ENCODE measurements at regions not wholly inside any gene's neighbourhood (a gene's known extent, or its start where the extent isn't known, plus 50 kb on each side); places are given as distances from the start of the nearest gene placed in this dataset.

DNA sequence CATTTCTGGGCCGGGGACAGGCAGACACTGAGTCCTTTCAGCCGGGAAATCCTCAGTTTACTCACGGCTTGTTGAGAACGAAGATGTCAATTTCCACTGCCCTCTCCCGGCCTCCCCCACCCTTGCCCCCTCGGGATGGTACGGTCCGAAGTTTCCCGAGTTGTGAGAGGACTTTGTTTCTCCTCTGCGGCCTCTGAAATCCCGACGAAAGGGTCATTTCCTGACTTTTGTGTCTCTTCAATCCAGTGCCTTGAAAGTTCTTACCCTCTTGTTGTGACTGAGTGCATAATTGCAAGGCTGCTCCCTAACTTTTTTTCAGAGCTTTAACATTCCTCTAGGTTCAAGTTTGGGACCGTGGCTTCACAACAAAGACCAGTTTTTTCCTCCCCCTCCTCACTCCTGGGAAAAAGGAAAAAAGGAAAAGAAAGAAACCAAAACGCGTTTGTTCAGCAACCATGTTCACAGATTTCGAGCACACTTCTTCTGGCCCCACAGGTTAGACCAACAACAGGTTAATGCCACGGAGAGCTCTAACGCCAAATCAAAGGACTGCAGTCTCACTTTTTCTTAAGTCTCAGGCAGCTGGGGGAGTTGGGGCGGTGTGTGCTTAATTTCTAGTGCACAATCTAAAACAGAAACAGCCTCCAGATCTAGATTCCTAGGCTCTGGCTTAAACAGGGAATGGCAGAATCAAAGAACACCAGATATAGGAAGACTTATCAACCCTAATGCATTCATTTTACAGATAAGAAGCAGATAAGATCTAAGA is 138.9 kb downstream of the TMCO5A start:
- TF ChIP-seq POLR2AphosphoS5 (IDR thresholded peaks at IDR 0.05; ENCODE audit: low read depth, low read length) (no peak), POLR2A (IDR thresholded peaks at IDR 0.05; ENCODE audit: borderline replicate concordance, extremely low read depth, insufficient read depth, insufficient read length) (peak; percentile 4), ELF1 (IDR thresholded peaks at IDR 0.05; ENCODE audit: borderline replicate concordance, low read depth) (no peak), FOSL1 (IDR thresholded peaks at IDR 0.05; ENCODE audit: low read depth) (no peak), TCF7L2 (IDR thresholded peaks at IDR 0.05; ENCODE audit: borderline replicate concordance, extremely low read depth, insufficient read depth, insufficient read length) (no peak), ZFX (IDR thresholded peaks at IDR 0.05) (peak; percentile 80), EZH2phosphoT487 (IDR thresholded peaks at IDR 0.05; ENCODE audit: borderline replicate concordance) (no peak), EZH2 (IDR thresholded peaks at IDR 0.05) (no peak), YY1 (IDR thresholded peaks at IDR 0.05; ENCODE audit: extremely low read depth, insufficient replicate concordance, low read depth, low read length) (no peak), JUND (IDR thresholded peaks at IDR 0.05) (no peak)
- TF ChIP-seq, protein P1, sequence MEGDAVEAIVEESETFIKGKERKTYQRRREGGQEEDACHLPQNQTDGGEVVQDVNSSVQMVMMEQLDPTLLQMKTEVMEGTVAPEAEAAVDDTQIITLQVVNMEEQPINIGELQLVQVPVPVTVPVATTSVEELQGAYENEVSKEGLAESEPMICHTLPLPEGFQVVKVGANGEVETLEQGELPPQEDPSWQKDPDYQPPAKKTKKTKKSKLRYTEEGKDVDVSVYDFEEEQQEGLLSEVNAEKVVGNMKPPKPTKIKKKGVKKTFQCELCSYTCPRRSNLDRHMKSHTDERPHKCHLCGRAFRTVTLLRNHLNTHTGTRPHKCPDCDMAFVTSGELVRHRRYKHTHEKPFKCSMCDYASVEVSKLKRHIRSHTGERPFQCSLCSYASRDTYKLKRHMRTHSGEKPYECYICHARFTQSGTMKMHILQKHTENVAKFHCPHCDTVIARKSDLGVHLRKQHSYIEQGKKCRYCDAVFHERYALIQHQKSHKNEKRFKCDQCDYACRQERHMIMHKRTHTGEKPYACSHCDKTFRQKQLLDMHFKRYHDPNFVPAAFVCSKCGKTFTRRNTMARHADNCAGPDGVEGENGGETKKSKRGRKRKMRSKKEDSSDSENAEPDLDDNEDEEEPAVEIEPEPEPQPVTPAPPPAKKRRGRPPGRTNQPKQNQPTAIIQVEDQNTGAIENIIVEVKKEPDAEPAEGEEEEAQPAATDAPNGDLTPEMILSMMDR (IDR thresholded peaks at IDR 0.05 in 2 of 3, conservative IDR thresholded peaks at IDR 0.05 in 1 of 3; ENCODE audit: borderline replicate concordance in 1 of 3, insufficient read depth in 1 of 3, low read depth in 2 of 3, low read length in 2 of 3) = no peak
- TF ChIP-seq, protein P2, sequence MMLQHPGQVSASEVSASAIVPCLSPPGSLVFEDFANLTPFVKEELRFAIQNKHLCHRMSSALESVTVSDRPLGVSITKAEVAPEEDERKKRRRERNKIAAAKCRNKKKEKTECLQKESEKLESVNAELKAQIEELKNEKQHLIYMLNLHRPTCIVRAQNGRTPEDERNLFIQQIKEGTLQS (IDR thresholded peaks at IDR 0.05) = no peak

All from HCT116 (cell line).